ENCODE measurements at regions not wholly inside any gene's neighbourhood (a gene's known extent, or its start where the extent isn't known, plus 50 kb on each side); places are given as distances from the start of the nearest gene placed in this dataset.

GRCh38 chr5:106420102-106420501 lies 1250.6 kb downstream of the EFNA5 start:
- no peak for TF ChIP-seq CTCF (IDR thresholded peaks at IDR 0.05; ENCODE audit: low read depth, low read length, missing input control)
- TF ChIP-seq, protein P1, sequence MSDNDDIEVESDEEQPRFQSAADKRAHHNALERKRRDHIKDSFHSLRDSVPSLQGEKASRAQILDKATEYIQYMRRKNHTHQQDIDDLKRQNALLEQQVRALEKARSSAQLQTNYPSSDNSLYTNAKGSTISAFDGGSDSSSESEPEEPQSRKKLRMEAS (IDR thresholded peaks at IDR 0.05): no peak
- no peak for TF ChIP-seq REST (IDR thresholded peaks at IDR 0.05)
- TF ChIP-seq ATF3 (IDR thresholded peaks at IDR 0.05): no peak
- no peak for TF ChIP-seq RXRA (IDR thresholded peaks at IDR 0.05)
- no peak for TF ChIP-seq YY1 (IDR thresholded peaks at IDR 0.05)
- no peak for TF ChIP-seq RAD21 (IDR thresholded peaks at IDR 0.05)

Measured in liver (tissue), 3 donors.